ENCODE measurements at regions not wholly inside any gene's neighbourhood (a gene's known extent, or its start where the extent isn't known, plus 50 kb on each side); places are given as distances from the start of the nearest gene placed in this dataset.

DNA sequence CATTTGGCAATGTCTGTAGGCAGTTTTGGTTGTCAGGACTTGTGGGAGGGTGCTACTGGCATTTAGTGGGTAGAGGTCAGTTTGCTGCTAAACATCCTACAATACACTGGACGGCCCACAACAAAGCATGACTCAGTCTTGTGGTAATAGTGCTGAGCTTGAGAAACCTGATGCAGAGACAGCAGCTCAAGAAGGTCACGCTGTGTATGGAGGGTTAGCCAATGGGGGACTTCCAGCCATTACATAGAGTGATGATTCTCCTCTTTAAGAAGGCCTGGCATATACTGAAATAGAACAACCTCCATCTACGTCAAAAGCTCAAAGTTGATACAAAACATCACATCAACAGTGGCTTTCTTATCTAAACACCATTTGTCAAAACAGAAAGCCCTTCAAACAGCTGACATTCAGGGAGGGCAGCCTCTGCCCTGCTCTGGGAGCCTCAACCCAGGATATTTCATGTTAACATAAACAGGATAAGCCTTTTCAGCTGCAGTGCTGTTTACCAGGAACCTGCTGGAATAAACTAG, 143.0 kb downstream of the GPBP1 start:
- no peak overlapping the region for H3K9ac ChIP-seq (ENCODE audit: low read length in 2 of 2)
- H3K36me3 ChIP-seq (ENCODE audit: control insufficient read depth in 2 of 2, insufficient read depth in 2 of 2, low read length in 2 of 2) = no peaks in the 10 kb centered on the region
- peak overlapping the region; percentile 79 for H3K27ac ChIP-seq (ENCODE audit: low read length)
- no peaks in the 10 kb centered on the region for H3K9me3 ChIP-seq (ENCODE audit: control insufficient read depth in 2 of 2, low read length in 2 of 2)
- H3K4me3 ChIP-seq (ENCODE audit: low read length in 2 of 2) = peak overlapping the region in 1 of 2 donors; percentile 41
- peaks cover 19% of the 10 kb centered on the region for H3K4me1 ChIP-seq (ENCODE audit: control insufficient read depth, insufficient read depth, low read length)
- no peaks in the 10 kb centered on the region for H3K27me3 ChIP-seq (ENCODE audit: control insufficient read depth in 1 of 2, insufficient read depth in 2 of 2, low read length in 2 of 2)

DNA sequence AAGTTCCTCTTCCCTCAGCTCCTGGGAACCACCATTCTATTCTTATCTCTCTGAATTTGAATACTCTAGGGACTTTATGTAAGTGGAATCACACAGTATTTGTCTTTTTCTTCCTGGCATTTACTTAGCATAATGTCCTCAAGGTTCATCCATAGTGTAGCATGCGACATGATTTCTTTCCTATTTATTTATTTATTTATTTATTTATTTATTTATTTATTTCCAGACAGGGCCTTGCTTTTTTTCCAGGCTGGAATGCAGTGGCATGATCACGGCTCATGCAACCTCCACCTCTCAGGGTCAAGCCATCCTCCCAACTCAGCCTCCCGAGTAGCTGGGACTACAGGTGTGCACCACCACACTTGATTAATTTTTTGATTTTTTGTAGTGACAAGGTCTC, 142.1 kb downstream of the GPBP1 start:
- H3K4me1 ChIP-seq (ENCODE audit: control insufficient read depth, insufficient read depth, low read length) = peaks cover 19% of the 10 kb centered on the region
- H3K27me3 ChIP-seq (ENCODE audit: control insufficient read depth in 1 of 2, insufficient read depth in 2 of 2, low read length in 2 of 2) = no peaks in the 10 kb centered on the region

More for the DNA sequence above, 142.1 kb downstream of the GPBP1 start:
- H3K4me3 ChIP-seq (ENCODE audit: low read length in 2 of 2) = no peak overlapping the region
- peak overlapping the region; percentile 79 for H3K27ac ChIP-seq (ENCODE audit: low read length)
- no peaks in the 10 kb centered on the region for H3K36me3 ChIP-seq (ENCODE audit: control insufficient read depth in 2 of 2, insufficient read depth in 2 of 2, low read length in 2 of 2)
- H3K9me3 ChIP-seq (ENCODE audit: control insufficient read depth in 2 of 2, low read length in 2 of 2) = no peaks in the 10 kb centered on the region
- no peak overlapping the region for H3K9ac ChIP-seq (ENCODE audit: low read length in 2 of 2)

Data from stomach smooth muscle (tissue), 2 donors.